Astrocyte of the hippocampus (primary cell): ENCODE measurements at regions not wholly inside any gene's neighbourhood (a gene's known extent, or its start where the extent isn't known, plus 50 kb on each side); places are given as distances from the start of the nearest gene placed in this dataset.
"Not testable (repeated sequence)": the region's sequence is repeated elsewhere in the genome, so short reads cannot be mapped to it uniquely, and the experiment has no call there.

Experiments
- DNase-seq: peaks from one replicate; pipeline ENCODE4 v3.0.0; 2011; ENCODE audit warnings: low read depth, low spot score

DNA sequence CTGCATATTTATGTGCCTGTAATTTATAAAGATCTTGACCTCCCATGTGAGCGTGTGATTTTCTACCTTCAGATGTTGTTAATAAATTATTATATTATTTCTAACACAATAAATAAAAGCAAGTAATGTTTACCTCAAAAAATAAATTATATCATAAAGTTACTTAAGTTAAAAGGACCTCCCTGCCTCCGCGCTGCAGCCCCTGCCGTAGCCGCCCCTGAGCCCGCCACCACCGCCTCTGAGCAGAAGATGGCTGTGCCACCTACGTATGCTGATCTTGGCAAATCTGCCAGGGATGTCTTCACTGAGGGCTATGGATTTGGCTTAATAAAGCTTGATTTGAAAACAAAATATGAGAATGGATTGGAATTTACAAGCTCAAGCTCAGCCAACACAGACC lies 119.6 kb upstream of the BRWD3 start:
- no peak for DNase-seq

DNA sequence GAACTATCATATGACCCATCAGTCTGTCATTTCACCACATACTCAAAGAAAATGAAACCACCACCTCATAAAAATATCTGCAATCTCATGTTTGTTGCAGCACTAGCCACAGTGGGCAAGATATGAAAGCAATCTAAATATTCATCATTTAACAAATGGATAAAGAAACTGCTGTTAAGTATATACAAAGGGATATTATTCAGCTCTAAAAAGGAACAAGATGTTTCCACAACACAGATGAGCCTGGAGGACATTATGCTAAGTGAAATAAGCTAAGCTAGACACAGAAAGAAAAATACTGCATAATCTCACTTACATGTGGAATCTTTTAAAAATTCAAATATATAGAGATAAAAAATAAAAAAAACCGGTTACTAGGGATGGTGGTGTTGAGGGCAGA lies 108.2 kb upstream of the BRWD3 start:
- DNase-seq: no peak

DNA sequence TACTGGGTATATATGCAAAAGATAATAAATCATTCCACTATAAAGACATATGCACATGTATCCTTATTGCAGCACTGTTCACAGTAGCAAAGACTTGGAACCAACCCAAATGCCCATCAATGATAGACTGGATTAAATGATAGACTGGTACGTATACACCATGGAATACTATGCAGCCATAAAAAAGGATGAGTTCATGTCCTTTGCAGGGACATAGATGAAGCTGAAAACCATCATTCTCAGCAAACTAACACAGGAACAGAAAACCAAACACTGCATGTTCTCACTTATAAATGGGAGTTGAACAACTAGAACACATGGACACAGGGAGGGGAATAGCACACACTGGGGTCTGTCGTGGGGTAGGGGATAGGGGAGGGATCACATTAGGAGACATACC lies 102.7 kb upstream of the BRWD3 start:
- DNase-seq: not testable (repeated sequence)

DNA sequence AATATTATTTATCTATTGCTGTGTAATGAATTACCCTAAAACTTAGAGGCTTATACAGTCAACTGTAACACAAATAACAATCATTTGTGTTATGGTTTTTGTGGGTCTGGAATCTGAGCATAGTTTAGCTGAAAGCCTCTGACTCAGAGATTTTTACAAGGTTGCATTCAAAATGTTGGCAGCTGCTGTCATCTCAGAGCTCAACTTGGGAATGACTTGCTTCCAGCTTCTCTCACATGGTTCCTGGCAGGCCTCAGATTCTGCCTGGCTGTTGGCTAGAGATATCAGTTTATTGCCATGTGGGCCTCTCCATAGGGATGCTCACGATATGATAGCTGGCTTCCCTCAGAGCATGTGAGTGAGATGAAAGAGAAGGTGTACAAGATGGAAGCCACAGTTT lies 70.2 kb upstream of the BRWD3 start:
- DNase-seq: peak; percentile 7

DNA sequence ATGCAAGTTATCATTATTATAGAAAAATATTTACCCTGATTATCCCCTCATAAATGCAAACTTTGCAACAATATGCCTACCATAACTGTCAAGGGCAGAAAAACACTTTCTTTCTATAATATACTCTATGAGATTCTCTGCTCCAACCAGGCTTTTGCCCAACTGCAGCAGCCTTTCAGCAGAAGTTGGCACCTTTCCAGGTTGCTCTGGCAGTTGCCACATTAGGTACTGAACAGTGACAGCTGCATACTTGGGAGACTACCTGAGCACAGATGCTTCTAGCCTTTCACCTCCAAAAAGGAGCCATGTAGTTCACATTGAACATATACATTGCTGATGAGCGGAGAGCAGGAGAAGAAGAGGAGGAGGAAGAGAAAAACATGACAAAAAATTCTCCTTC lies 69.5 kb upstream of the BRWD3 start:
- DNase-seq: peak; percentile 9

DNA sequence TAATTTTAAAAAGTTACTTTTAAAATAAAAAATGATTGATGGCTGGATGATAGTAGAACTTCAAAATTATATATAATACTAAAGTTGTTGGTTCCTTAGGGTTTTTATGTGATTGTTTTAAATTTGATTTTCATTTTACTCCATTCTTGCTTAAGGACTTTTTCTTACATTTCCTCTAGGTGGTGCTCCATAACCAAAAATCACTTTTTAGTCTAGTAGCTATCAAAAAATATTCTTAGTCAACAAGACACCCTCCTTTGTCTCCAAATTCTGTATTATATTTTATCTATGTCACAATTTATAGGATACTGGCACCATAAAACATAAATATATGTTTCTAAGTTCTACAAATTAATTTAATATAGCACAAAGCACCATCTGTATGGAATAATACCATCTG lies 67.2 kb upstream of the BRWD3 start:
- DNase-seq: peak; percentile 35
